HG03521 (cell line): ENCODE measurements at regions not wholly inside any gene's neighbourhood (a gene's known extent, or its start where the extent isn't known, plus 50 kb on each side); places are given as distances from the start of the nearest gene placed in this dataset.
"Not testable (repeated sequence)": the region's sequence is repeated elsewhere in the genome, so short reads cannot be mapped to it uniquely, and the experiment has no call there.

Source experiments
- ATAC-seq: cut with Tn5 transposase; IDR thresholded peaks from one replicate; pipeline ENCODE4 v1.9.1; 2021; ENCODE audit warnings: mild to moderate bottlenecking, moderate library complexity; ENCODE audit not compliant: unreplicated experiment

- no peak for ATAC-seq
These were observed 729.3 kb downstream of the CDH18 start for GRCh38 chr5:19258686-19259085.

- ATAC-seq: no peak
These were observed 726.1 kb downstream of the CDH18 start for GRCh38 chr5:19261879-19262278.

GRCh38 chr5:19264821-19265220 lies 723.2 kb downstream of the CDH18 start:
- ATAC-seq: no peak

- ATAC-seq: no peak
These were observed 721.2 kb downstream of the CDH18 start for GRCh38 chr5:19266791-19267190.

- ATAC-seq: no peak
These were observed 717.8 kb downstream of the CDH18 start for GRCh38 chr5:19270153-19270552.

GRCh38 chr5:19274578-19274977 lies 713.4 kb downstream of the CDH18 start:
- no peak for ATAC-seq

GRCh38 chr5:19285286-19285685 lies 702.7 kb downstream of the CDH18 start:
- no peak for ATAC-seq

- not testable (repeated sequence) for ATAC-seq
These were observed 700.3 kb downstream of the CDH18 start for GRCh38 chr5:19287548-19288277.

- not testable (repeated sequence) for ATAC-seq
These were observed 699.7 kb downstream of the CDH18 start for GRCh38 chr5:19288311-19288710.

GRCh38 chr5:19297934-19298333 lies 690.1 kb downstream of the CDH18 start:
- no peak for ATAC-seq

GRCh38 chr5:19301271-19301670 lies 686.7 kb downstream of the CDH18 start:
- no peak for ATAC-seq

GRCh38 chr5:19314840-19315239 lies 673.2 kb downstream of the CDH18 start:
- no peak for ATAC-seq

GRCh38 chr5:19319252-19319651 lies 668.7 kb downstream of the CDH18 start:
- ATAC-seq: no peak

GRCh38 chr5:19322716-19323485 lies 665.1 kb downstream of the CDH18 start:
- no peak for ATAC-seq

- no peak for ATAC-seq
These were observed 653.7 kb downstream of the CDH18 start for GRCh38 chr5:19334278-19334677.

GRCh38 chr5:19342942-19343341 lies 645.1 kb downstream of the CDH18 start:
- no peak for ATAC-seq

- no peak for ATAC-seq
These were observed 635.9 kb downstream of the CDH18 start for GRCh38 chr5:19352120-19352519.

GRCh38 chr5:19369048-19369447 lies 619.0 kb downstream of the CDH18 start:
- no peak for ATAC-seq

GRCh38 chr5:19369561-19369960 lies 618.4 kb downstream of the CDH18 start:
- ATAC-seq: no peak

GRCh38 chr5:19370655-19371386 lies 617.2 kb downstream of the CDH18 start:
- no peak for ATAC-seq

GRCh38 chr5:19388391-19388790 lies 599.6 kb downstream of the CDH18 start:
- ATAC-seq: no peak

- ATAC-seq: no peak
These were observed 587.0 kb downstream of the CDH18 start for GRCh38 chr5:19401032-19401431.
